SK-N-MC (cell line): ENCODE measurements at regions not wholly inside any gene's neighbourhood (a gene's known extent, or its start where the extent isn't known, plus 50 kb on each side); places are given as distances from the start of the nearest gene placed in this dataset.

Source experiments
- EZH2 ChIP-seq: fragments of 200-600 bp; sonication (generic); IDR thresholded peaks from one replicate; pipeline ENCODE4 v1.6.1; 2017; ENCODE audit warnings: antibody characterized with exemption
- POLR2AphosphoS5 ChIP-seq: IDR thresholded peaks from 2 replicates; pipeline ENCODE4 v1.6.1; 2012; ENCODE audit warnings: mild to moderate bottlenecking, low read depth, low read length, borderline replicate concordance

GRCh38 chr7:106978425-106979420 is 65.8 kb upstream of the PRKAR2B start:
- TF ChIP-seq EZH2 (no peak), POLR2AphosphoS5 (no peak)
